Islet precursor cell (in vitro differentiated cells): ENCODE measurements at regions not wholly inside any gene's neighbourhood (a gene's known extent, or its start where the extent isn't known, plus 50 kb on each side); places are given as distances from the start of the nearest gene placed in this dataset.

Experiments used
- DNase-seq: peaks from one replicate; pipeline ENCODE4 v3.0.0-alpha.2; 2018

DNA sequence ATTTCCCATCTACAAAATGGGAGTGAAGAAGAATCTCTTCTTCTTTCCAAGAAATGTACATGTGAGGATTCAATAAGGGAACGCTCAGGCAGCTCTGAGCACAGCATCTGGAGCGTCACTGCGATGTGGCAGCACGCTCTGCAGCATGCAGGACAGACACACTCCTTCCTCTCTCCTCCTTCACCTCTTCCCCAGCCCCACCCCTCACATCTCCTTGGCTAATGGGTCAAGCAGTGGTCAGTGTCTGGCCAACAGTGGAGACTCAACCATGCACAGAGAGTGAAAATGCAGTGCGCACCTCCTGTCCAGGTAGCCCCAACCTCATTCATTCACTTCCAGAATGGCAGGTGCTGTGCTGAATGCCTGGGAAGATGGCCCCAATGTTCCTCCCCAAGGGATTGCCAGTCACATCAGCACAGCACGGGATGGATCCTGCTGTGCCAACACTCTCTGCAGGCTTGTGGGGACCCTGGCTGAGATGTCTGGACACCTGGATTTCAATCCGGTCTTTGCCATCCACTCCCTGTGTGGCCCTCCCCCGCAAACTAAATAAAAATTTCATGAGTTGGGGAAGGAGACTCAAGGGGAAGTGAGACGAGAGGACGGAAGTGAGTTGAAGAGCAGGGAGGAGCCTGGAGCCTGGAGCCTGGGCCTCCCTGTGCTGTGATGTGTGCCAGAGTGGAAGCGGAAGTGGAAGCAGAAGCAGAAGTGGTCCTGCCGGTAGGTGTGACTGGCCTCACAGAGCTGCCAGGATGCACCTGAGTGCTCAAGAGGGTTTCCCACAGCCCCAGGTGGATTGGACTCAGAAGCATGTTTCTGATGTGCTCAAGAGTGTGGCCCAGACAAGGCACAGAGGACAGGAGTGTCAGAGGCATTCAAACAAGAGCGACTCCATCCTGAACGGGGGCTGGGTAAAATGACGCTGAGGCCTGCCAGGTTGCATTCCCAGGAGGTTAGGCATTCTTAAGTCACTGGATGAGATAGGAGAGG lies 163.9 kb downstream of the SMAD6 start:
- peak; percentile 75 for DNase-seq

DNA sequence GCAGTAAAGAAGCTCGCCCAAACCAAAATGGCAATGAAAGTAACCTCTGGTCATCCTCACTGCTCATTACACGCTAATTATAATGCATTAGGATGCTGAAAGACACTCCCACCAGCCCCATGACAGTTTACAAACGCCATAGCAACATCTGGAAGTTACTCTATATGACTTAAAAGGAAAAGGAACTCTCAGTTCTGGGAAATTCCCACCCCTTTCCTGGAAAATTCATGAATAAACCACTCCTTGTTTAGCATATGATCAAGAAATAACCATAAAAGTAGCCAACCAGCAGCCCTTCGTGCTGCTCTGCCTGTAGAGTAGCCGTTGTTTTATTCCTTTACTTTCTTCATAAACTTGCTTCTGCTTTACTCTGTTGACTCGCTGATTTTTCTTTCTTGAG lies 164.6 kb downstream of the SMAD6 start:
- no peak for DNase-seq

DNA sequence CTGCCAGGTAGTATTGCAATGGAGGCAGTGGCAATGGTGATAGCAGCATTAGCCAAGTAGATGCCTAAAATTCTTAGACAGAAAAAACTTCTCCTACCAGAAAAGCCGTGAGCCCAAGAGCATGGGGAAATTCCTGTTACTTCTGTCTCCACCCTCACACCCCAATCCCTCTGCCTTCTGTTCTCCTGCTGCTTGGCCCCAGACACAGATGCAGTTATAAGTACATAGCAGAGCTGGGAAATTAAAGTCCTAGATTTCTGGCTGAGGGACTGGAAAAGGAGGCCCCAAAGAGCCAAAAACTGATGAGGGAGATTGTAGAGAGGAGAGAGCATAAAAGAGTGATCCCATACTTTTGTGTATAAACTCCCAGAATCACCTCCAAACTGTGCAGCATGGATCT lies 166.9 kb downstream of the SMAD6 start:
- DNase-seq, result no peak

DNA sequence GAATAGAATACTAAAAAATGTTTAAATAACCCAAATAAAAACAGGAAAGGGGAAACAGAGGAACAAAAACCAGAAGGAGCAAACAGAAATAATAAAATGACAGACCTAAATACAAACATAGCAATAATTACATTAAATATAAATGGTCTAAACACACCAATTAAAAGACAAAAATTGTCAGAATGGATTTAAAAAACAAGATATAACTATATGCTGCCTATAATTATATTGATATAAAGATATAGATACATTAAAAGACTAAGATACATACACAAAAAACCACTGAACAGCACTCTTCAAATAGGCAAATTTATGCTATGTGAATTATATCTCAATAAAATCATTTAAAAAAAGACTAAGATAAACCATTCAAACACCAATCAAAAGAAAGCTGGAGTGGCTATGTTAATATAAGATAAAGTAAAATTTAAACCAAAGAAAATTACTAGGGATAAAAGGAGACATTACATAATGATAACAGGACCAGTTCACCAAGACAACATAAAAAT lies 168.9 kb downstream of the SMAD6 start:
- no peak for DNase-seq

DNA sequence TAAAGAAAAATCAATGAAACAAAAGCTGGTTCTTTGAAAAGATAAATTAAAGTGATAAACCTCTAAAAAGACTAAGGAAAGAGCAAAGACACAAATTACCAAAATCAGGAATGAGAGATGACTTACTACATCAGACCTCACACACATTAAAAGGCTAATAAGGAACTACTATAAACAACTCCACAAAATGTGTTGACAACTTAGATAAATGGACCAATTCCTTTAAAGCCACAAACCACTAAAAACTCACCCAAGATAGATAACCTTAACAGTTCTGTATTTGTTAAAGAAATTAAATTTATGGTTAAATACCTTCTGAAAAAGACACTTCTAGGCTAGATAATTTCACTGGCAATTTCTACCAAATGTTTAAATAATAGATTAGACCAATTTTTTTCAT lies 170.4 kb downstream of the SMAD6 start:
- no peak for DNase-seq

DNA sequence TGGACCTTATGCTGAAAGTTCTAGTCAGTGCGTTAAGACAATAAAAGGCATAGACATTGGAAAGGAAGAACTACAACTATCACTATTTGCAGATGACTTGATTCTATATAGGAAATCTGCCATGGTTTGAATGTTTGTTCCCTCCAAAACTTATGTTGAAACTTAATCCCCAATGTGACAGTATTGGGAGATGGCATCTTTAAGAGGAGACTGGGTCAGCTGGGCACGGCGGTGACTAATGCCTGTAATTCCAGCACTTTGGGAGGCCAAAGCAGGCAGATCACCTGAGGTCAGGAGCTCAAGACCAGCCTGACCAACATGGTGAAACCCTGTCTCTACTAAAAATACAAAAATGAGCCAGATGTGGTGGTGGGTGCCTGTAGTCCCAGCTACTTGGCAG lies 171.3 kb downstream of the SMAD6 start:
- DNase-seq, result peak; percentile 35

DNA sequence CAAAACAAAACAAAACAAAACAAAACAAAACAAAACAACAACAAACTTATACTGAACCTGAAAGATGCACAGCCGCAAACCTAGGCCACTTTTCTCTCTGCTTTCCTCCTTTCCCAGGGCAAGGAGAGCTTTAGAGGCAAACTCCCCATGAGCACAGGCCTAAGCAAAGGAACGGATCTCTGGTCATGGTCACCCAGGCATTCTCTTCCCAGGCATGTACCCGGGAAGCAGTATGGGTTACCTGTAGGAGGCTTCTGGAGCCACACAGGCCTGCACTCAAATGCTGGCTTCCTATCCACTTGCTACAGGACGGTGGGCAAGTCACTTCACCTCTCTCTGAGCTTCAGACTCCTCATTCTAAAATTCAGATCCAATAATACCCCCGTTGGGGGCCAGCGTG lies 171.8 kb downstream of the SMAD6 start:
- DNase-seq, result peak; percentile 44

DNA sequence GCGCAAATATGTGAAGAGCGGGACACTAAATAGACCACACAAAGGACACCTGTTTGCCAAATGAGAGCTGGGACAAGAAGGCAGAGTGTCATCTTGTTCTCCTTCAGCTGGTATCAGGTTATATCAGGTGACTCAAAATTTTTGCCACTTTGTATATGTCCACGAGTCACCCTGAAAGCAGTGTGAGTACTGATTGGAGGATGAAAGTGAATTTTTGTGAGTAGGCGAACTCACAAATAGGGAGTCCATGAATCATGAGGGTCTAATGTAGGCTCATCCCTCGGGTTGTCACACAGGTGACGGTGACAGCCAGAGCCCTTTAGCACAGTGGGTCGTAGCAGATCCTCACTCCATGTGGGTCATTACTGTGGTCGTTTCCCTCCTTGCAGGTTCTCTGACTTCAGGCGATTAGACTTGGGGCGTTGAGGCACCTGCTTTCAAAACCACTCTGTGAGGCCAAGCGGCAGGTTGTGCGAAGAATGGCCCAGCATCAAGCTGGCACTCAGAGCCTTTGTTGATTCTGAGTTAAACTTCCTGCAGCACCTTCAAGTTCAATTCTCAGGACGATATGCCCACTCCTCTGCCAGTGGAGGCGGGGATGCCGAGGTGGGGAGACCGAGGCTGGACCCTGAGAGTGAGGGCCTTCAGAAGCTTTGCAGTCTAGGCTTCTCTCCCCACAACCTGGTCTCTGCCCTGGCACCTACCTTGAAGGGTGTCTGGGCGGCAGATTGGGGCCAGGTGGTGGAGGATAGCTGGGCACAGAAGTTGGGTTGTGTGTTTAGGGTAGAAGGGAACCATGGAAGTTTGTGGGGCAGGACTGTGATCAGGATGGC lies 173.8 kb downstream of the SMAD6 start:
- DNase-seq, result peak; percentile 43

DNA sequence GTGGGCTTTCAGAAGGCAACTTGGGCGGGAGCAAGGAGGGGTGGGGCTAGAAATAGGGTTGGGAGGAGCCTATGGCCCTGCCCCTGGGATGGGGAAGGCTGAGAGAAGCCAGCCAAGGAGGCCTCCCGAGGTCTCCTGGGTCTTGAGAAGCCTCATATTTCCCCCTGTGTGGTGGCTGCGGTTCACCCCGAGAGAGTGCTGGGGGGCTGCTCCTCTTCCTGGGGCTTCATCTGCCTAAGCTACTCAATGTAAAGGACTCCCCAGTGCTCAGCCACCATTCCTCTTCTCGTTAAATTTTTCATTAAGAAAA lies 174.3 kb downstream of the SMAD6 start:
- no peak for DNase-seq

DNA sequence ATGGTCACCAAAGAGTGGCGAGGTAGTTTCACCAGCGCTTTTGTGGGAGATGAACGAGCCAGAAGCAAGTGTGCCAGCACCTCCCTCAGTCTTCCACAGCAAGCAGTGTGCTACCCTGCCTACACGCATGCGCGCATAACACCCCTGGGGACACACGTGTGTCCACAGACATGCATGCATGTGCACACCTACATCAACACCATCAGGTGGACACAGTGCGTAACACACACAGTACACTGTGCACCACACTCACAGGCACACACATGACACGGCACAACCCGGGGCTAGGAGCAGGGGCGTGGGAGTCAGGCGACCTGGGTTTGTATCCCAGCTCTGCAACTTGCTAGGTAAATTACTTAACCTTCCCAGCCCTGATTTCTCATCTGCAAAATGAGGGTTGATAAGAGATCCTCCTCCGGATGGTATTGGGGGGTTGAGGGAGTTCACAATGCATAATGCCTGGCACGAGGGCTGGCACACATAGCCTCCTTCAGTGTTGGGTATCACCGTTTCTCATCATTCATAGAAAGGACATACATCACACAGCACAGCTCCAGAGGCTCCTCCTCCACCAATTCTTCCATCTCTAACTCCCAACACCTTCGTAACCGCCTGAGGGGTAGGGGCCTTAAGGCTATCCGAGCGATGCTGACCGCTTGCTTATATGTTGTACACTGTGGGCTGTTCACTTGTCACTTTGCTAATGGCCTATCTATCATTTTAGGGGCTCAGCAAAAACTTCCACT lies 174.9 kb downstream of the SMAD6 start:
- peak; percentile 46 for DNase-seq

DNA sequence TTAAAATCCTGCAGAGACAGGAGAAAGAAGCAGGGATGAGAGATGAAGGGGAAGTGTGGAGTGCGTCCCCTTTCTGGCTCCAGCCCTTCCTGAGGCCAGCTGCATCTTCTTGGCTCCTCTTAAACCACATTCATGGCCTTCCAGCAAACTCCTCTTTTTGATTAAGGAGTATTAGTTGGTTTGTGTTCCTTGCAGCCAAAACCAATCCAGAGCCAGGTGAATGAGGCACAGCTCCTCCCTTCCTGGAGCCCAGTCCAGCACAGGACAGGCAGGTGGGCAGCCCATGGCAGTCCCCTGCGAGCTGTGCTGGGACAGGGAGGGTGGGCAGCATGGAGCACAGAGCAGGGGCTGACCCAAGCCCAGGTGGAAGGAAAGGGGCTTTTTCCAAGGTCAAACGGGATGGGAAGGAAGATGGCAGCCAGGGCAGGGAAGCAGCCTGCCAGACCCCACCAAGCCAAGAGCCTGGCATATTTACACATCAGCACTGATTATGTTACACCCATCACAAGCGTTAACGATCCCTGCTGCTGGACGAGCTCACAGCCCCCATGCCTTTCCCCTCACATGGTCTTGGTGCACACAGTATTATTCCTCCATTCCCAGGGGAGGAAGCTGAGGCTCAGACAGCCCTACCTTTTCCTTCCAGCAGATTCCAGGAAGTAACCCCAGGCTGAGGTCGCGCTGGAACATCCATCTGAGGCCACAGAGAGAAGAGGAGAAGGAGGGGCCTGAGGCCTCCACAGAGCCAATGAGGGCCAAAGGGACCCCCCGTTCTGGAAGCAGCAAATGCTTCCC lies 175.6 kb downstream of the SMAD6 start:
- DNase-seq, result peak; percentile 50

DNA sequence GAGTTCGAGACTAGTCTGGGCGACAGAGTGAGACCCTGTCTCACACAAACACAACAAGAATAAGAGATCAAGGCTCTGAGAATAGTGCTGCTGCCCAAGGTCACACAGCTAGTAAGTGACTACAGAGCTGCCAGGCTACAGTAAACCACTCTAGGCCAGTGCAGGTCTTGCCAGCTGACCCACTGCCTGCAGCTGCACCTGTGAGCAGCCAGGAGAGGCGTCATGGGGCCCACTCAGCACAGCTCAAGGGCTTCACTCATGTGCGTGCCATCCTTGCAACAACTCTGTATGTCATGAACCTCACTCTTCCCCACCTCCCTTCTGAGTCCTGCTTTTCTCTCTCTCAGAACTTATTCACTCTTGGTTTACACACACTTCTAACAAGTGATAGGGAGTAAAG lies 176.7 kb downstream of the SMAD6 start:
- peak; percentile 43 for DNase-seq

DNA sequence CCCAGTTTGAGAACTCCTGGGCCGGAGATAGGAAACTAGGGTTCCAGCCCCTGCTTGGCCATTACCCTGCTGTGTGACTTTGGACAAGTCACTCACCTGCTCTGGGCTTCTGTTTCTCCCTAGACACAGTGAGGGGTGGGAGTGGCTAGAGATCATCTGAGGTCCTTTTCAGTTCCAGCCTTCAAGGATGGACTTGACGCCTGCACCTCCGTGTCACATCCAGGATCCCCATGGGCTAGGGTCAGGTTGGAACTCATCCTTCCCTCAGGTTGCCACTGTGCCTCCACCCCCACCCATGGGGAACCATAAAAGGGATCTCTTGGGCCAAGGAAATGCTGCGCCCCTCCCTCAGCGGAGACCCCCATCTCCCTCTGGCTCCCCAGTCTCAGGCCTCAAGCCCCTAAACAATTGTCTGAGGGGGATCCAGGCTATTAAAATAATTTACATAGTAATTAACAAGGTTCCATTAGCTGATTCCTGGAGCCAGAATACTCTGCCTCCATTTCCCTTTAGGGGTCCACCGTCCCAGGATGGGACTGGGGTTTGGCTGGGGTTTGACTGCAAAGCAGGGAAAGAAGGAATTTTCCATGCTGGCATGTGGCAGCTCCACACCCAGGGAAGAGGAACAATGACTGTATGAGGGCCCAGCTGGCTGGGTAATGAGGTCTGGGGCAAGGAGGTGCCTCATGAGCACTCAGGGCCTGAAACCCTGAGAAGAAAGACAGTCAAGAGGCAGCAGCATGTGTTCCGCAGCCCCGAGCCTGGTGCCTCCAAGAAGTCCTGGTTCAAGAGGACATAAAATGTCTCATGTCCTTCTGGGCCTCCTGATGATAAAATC lies 177.7 kb downstream of the SMAD6 start:
- DNase-seq, result peak; percentile 45

DNA sequence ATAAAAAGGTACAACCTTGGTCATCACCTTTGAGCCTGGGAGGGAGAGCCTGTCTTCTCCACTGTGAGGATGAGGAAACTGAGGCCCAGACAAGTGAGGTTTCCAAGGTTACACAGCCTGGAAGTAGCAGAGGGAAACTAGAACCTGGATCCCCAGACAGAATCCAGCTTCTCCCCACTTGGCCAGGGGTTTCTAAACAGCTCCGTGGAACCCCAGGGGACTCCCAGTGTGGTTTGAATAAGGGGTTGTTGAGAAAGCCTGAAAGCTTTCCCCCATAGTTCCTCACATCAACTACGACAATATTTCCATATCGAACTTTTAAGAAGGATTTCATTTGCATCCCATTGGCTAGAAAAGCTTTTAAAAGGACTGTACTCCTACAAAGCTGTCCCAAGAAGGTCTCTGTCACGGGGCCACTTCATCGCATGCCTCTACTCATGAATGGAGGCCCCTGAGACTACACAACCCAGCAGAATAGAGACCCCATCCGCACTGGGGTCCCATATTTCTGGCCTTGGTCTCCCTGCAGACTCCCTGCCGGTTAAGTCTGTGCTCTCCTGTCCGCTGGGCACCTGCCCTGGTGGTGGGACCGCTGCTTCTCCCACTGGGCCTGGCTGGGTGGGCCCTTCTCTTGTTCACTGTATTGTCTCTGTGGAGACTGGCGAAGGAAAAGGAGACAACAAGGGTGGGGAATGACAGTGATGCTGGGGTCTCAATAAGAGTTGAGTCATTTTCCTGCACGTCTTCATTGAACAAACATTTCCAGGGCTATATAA lies 178.5 kb downstream of the SMAD6 start:
- DNase-seq, result peak; percentile 48

DNA sequence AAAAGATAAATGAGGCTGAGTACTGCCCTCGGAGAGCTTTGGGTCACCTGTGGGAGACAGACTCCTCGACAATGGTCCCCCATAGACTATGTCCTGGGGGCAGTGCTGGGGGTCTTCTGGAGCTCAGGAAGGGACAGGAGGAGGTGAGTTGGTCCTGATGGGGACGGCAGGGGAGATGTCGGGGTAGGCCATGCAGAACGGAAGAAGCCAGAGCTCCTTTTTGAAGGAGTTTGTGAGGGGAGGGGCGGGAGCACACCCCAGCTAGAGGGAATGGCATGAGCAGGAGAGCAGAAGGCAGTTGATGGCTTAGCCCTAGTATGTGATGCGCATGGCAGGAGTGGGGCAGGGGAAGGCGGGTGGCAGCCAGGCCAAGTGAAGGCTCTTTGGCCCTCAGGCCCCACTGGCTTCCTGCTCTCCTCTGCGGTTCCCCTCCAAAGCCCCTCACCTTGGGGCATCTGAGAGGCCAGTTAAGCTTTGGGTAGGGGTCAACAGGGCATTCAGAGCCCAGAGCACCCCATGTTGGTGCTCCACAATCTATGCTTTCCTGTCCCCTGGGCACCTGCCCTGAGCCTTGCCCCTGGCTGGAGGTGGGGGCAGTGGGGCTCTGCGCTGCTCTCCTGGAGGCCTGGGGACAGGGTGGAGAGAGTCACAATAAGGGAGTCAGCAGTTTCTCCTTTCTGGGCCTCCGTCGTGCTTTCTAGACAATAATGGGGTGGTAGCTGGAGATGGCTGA lies 179.3 kb downstream of the SMAD6 start:
- DNase-seq, result peak; percentile 40

DNA sequence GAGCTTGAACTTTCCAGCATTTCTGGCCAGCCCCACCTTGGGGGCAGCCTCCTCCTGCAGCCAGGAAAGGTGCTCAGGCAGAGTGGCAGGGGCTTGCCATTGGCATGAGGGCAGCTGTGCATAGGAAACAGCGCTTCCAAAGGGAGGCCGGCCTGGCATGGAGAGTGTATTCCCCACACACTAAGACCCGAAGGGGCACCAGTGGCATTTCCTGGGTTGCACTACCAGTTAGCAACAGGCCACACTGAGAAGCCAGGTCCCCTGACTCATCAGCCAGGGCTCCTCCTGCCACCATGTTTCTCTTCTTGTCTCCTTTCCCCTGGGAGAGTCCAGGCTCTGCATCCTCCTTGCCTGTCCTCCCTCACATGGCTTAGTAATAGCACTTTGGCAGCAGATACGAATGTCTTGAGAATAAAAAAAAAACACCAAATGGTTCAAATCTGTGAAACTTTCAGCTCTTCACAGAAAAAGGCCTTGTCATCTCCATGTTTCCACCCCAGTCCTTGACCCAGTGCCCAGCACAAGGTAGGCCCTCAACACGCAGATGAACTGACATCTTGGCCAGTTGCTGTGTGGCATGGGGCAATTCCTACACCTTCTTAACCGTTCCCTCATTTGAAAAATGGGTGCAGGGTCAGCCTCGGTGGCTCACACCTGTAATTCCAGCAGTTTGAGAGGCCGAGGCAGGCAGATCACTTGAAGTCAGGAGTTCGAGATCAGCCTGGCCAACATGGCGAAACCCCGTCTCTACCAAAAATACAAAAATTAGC lies 180.4 kb downstream of the SMAD6 start:
- DNase-seq, result peak; percentile 69

DNA sequence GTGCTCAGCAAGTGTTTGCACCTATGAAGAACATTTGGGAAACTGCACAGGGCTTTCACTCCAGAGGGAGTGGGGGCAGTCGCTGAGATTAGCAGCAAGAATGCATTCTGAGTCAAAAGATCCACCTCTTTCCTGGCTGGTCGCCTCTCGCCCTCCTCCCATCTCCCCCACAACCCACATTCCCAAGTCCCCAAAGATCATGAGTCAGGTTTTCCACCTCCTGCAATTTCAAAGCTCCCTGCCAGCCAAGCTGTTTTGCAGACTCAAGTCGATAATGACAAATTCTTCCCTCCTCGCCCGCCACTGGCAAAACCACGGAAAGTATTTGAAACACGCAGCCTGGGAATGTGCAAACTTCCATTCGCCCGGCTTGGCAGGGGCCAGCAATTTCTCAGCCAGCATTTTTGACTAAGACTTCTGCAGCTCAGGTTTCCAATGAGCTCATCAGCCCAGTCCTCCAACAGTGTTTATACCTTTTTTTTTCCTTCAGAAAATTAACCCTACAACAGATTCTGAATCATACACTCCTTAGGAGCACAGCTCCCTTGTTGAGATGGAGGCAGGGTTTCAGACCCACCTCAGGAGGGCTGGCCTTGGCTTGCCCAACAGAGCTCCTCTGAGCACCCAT lies 181.4 kb downstream of the SMAD6 start:
- DNase-seq, result peak; percentile 100

DNA sequence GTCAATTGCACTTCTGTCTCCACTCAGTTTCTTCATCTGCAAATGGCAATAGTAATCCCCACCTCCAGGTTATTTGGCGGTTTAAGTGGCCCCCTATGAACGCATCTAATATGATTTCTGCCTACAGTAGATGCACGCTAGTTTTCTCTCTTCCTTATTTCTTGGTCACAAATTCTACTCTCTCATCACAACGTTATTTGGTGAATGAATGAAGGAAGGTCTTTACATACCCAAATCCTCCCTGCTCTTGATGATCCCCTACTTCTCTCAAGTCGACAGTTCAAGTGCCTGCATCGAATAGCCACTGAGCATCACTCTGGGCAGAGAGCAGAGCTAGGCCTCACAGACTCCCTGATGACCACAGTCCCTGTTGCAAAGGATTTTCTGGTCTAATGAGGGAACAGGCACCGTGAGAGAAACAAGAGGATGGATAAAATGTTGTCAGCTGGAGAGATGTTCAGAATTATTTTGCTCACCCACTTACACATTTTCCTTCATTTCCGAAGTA lies 181.2 kb upstream of the SMAD3 start:
- DNase-seq, result peak; percentile 35
